ENCODE measurements at regions not wholly inside any gene's neighbourhood (a gene's known extent, or its start where the extent isn't known, plus 50 kb on each side); places are given as distances from the start of the nearest gene placed in this dataset.

- no peak for TF ChIP-seq CREB1 (IDR thresholded peaks at IDR 0.05; ENCODE audit: low read depth)
Observed at GRCh38 chr11:91312541-91312940, 912.1 kb upstream of the FAT3 start.

GRCh38 chr11:91310085-91310484 is 914.5 kb upstream of the FAT3 start:
- TF ChIP-seq ZBTB7A (IDR thresholded peaks at IDR 0.05; ENCODE audit: low read depth) (no peak), TEAD4 (IDR thresholded peaks at IDR 0.05) (no peak), NFIC (IDR thresholded peaks at IDR 0.05) (no peak), EGR1 (IDR thresholded peaks at IDR 0.05) (no peak), CEBPB (IDR thresholded peaks at IDR 0.05) (no peak), YY1 (IDR thresholded peaks at IDR 0.05; ENCODE audit: low read depth) (no peak), USF1 (IDR thresholded peaks at IDR 0.05) (no peak), REST (IDR thresholded peaks at IDR 0.05; ENCODE audit: low read depth) (no peak), MAX (IDR thresholded peaks at IDR 0.05) (no peak), RAD21 (IDR thresholded peaks at IDR 0.05; ENCODE audit: low read depth) (no peak), FOXM1 (IDR thresholded peaks at IDR 0.05; ENCODE audit: borderline replicate concordance, low read depth) (no peak), TAF1 (IDR thresholded peaks at IDR 0.05; ENCODE audit: low read depth) (no peak)

- no peak for TF ChIP-seq MAX (IDR thresholded peaks at IDR 0.05)
- no peak for TF ChIP-seq CREB1 (IDR thresholded peaks at IDR 0.05; ENCODE audit: low read depth)
- TF ChIP-seq YY1 (IDR thresholded peaks at IDR 0.05; ENCODE audit: low read depth), result no peak
- no peak for TF ChIP-seq RAD21 (IDR thresholded peaks at IDR 0.05; ENCODE audit: low read depth)
- no peak for TF ChIP-seq NFIC (IDR thresholded peaks at IDR 0.05)
- no peak for TF ChIP-seq TCF12 (IDR thresholded peaks at IDR 0.05; ENCODE audit: low read depth)
- no peak for TF ChIP-seq ZBTB7A (IDR thresholded peaks at IDR 0.05; ENCODE audit: low read depth)
- no peak for TF ChIP-seq REST (IDR thresholded peaks at IDR 0.05; ENCODE audit: low read depth)
- TF ChIP-seq EP300 (IDR thresholded peaks at IDR 0.05; ENCODE audit: borderline replicate concordance), result no peak
- TF ChIP-seq EGR1 (IDR thresholded peaks at IDR 0.05), result no peak
- no peak for TF ChIP-seq TEAD4 (IDR thresholded peaks at IDR 0.05)
Observed at GRCh38 chr11:91308069-91308468, 916.5 kb upstream of the FAT3 start.

GRCh38 chr11:91305402-91305801 is 919.2 kb upstream of the FAT3 start:
- no peak for TF ChIP-seq TCF12 (IDR thresholded peaks at IDR 0.05; ENCODE audit: low read depth)

GRCh38 chr11:91303749-91304148 is 920.9 kb upstream of the FAT3 start:
- TF ChIP-seq FOXM1 (IDR thresholded peaks at IDR 0.05; ENCODE audit: borderline replicate concordance, low read depth) (no peak), CEBPB (IDR thresholded peaks at IDR 0.05) (no peak), USF1 (IDR thresholded peaks at IDR 0.05) (no peak), TEAD4 (IDR thresholded peaks at IDR 0.05) (no peak), NFIC (IDR thresholded peaks at IDR 0.05) (no peak)

- TF ChIP-seq REST (IDR thresholded peaks at IDR 0.05; ENCODE audit: low read depth), result no peak
- no peak for TF ChIP-seq EP300 (IDR thresholded peaks at IDR 0.05; ENCODE audit: borderline replicate concordance)
Observed at GRCh38 chr11:91299980-91300379, 924.6 kb upstream of the FAT3 start.

Measured in Ishikawa (cell line).